Activated CD8-positive, alpha-beta T cell treated with anti-CD3 and anti-CD28 coated beads for 36 hours (primary cell): ENCODE measurements at regions not wholly inside any gene's neighbourhood (a gene's known extent, or its start where the extent isn't known, plus 50 kb on each side); places are given as distances from the start of the nearest gene placed in this dataset.

Experiments used
- ATAC-seq: fragments of 200-7000 bp; cut with Tn5 transposase; one replicate; pipeline ENCODE4 v1.10.0; 2021; ENCODE audit warnings: mild to moderate bottlenecking, moderate library complexity
- CTCF ChIA-PET: fragments of 350-600 bp; sonication (Branson Sonifier 250); formaldehyde crosslinking; loops from one replicate; lab custom pipeline; 2021; ENCODE audit warnings: antibody characterized with exemption; lab: Charles Lee
- POLR2A ChIA-PET: fragments of 350-600 bp; sonication (Branson Sonifier 250); formaldehyde crosslinking; loops from one replicate; lab custom pipeline; 2021; ENCODE audit warnings: antibody characterized with exemption; lab: Charles Lee
- DNase-seq: peaks from one replicate; pipeline ENCODE4 v3.0.0-alpha.2; 2020
- H3K27ac Mint-ChIP-seq: one replicate; pipeline ENCODE4 v1.8.0; 2021; ENCODE audit warnings: mild to moderate bottlenecking, mixed read lengths
- H3K27me3 Mint-ChIP-seq: one replicate; pipeline ENCODE4 v1.8.0; 2021; ENCODE audit warnings: mixed read lengths
- H3K36me3 Mint-ChIP-seq: one replicate; pipeline ENCODE4 v1.8.0; 2021; ENCODE audit warnings: low read depth, mixed read lengths
- H3K4me1 Mint-ChIP-seq: one replicate; pipeline ENCODE4 v1.8.0; 2021; ENCODE audit warnings: low read depth, mixed read lengths
- H3K4me3 Mint-ChIP-seq: one replicate; pipeline ENCODE4 v1.8.0; 2021; ENCODE audit warnings: mild to moderate bottlenecking, moderate library complexity, mixed read lengths
- H3K9me3 Mint-ChIP-seq: one replicate; pipeline ENCODE4 v1.8.0; 2021; ENCODE audit warnings: mixed read lengths
- intact Hi-C: fragments of 100-400 bp; cut with micrococcal nuclease; formaldehyde crosslinking; loops from one replicate; pipeline ENCODE4 v1.10.0; 2022
- TF ChIP-seq, protein P1 (sequence below): fragments of 200-600 bp; IDR thresholded peaks from one replicate; pipeline ENCODE4 v1.8.0; 2022; ENCODE audit warnings: antibody characterized with exemption, mild to moderate bottlenecking

DNA sequence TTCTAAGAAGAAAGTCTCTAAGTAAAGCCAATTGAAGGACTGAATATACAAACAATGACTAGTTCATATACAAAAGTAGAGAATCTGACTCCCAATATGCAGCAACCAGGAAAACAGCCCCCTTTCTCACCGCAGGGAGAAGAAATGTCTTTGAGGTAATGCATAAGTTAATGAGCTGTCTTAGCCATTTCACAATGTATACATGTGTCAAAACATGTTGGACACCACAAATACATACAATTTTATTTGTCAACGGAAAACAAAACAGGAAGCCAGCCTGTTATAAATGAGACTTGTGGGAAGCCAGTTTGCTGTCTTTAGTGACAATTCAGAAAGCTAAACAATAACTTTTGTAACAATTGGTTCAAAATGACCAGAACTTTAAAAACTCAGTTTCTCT lies 389.2 kb downstream of the CBLN2 start:
- no peak for ATAC-seq
- TF ChIP-seq, protein P1, sequence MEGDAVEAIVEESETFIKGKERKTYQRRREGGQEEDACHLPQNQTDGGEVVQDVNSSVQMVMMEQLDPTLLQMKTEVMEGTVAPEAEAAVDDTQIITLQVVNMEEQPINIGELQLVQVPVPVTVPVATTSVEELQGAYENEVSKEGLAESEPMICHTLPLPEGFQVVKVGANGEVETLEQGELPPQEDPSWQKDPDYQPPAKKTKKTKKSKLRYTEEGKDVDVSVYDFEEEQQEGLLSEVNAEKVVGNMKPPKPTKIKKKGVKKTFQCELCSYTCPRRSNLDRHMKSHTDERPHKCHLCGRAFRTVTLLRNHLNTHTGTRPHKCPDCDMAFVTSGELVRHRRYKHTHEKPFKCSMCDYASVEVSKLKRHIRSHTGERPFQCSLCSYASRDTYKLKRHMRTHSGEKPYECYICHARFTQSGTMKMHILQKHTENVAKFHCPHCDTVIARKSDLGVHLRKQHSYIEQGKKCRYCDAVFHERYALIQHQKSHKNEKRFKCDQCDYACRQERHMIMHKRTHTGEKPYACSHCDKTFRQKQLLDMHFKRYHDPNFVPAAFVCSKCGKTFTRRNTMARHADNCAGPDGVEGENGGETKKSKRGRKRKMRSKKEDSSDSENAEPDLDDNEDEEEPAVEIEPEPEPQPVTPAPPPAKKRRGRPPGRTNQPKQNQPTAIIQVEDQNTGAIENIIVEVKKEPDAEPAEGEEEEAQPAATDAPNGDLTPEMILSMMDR: no peak
- intact Hi-C loops: no loop called here
- CTCF ChIA-PET: no interaction called here
- H3K27me3 Mint-ChIP-seq: no peaks in the 10 kb centered on the region
- H3K4me3 Mint-ChIP-seq: no peak overlapping the region
- POLR2A ChIA-PET: no interaction called here
- DNase-seq: no peak
- no peak overlapping the region for H3K27ac Mint-ChIP-seq
- no peaks in the 10 kb centered on the region for H3K36me3 Mint-ChIP-seq
- no peaks in the 10 kb centered on the region for H3K4me1 Mint-ChIP-seq
- no peaks in the 10 kb centered on the region for H3K9me3 Mint-ChIP-seq

DNA sequence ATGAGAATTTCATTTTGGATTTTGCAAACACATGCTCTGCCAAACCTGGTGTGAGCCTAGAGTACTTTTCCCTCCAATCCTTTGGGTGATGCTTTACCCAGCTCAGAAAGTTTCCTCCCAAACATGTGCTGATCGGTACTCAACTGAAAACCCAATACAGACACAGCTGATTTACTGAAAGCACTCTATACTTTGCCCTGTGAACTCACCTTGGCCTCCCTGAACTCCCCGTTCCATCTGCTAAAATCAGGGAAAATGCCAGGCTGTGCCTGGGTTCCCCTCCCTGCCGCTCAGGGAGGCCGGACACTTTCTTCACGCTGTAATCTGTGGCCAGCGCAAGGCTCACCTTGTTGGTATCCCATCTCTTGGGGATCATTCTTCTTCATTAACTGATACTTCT lies 391.2 kb downstream of the CBLN2 start:
- no peak for DNase-seq
- Mint-ChIP-seq H3K9me3 (no peaks in the 10 kb centered on the region), H3K4me1 (no peaks in the 10 kb centered on the region), H3K27me3 (no peaks in the 10 kb centered on the region), H3K4me3 (no peak overlapping the region), H3K36me3 (no peaks in the 10 kb centered on the region), H3K27ac (no peak overlapping the region)
- ATAC-seq: no peak
- CTCF ChIA-PET: no interaction called here
- POLR2A ChIA-PET: no interaction called here
- intact Hi-C loops: no loop called here
- TF ChIP-seq, protein P1: no peak

DNA sequence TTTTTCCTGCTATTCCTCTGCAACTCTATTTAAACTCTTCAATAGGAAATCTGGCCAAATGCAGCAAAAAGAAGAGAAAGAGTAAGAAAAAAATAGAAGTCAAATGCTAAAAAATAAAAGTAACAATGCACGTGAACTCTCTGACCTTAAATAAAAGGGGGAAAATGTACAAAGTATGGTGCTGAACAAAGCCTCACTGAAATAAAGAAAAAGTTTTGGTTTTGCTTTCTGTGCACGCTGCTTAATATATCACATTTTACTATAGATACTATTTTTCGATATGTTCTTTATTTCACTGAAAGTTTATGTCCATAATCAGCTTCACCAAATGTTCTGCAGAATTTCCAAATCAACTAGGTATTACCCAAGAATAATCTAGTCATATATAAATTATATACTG lies 396.3 kb downstream of the CBLN2 start:
- no peaks in the 10 kb centered on the region for H3K4me1 Mint-ChIP-seq
- POLR2A ChIA-PET: no interaction called here
- H3K27me3 Mint-ChIP-seq: no peaks in the 10 kb centered on the region
- TF ChIP-seq, protein P1: no peak
- no peaks in the 10 kb centered on the region for H3K36me3 Mint-ChIP-seq
- H3K4me3 Mint-ChIP-seq: no peak overlapping the region
- no peak overlapping the region for H3K27ac Mint-ChIP-seq
- DNase-seq (no peak), ATAC-seq (no peak)
- no peaks in the 10 kb centered on the region for H3K9me3 Mint-ChIP-seq
- intact Hi-C loops: no loop called here
- CTCF ChIA-PET: no interaction called here

DNA sequence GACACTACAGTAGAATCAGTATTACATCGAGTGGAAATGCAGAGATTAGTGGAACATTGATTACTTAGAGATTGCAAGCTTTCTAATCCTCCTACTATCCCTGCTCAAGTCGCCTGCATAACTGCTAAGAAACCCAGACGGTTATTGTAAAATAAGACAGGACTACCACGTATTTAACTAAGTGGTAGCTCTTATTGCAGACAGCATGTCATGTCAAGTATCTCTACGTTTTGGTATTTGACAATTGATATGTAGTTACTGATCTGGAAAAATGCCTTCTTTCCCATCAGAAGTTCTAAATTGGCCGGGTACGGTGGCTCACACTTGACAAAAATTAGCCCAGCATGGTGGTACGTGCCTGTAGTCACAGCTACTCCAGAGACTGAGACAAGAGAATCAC lies 404.1 kb downstream of the CBLN2 start:
- ChIA-PET POLR2A (no interaction called here), CTCF (no interaction called here)
- TF ChIP-seq, protein P1: no peak
- no peak for DNase-seq
- H3K4me3 Mint-ChIP-seq: no peak overlapping the region
- H3K27ac Mint-ChIP-seq: no peak overlapping the region
- intact Hi-C loops: no loop called here
- no peaks in the 10 kb centered on the region for H3K27me3 Mint-ChIP-seq
- no peaks in the 10 kb centered on the region for H3K4me1 Mint-ChIP-seq
- H3K36me3 Mint-ChIP-seq: no peaks in the 10 kb centered on the region
- peaks cover 7% of the 10 kb centered on the region for H3K9me3 Mint-ChIP-seq
- no peak for ATAC-seq

- ChIA-PET CTCF (no interaction called here), POLR2A (no interaction called here)
- Mint-ChIP-seq H3K27ac (no peak overlapping the region), H3K4me3 (no peak overlapping the region), H3K9me3 (no peaks in the 10 kb centered on the region), H3K36me3 (no peaks in the 10 kb centered on the region), H3K4me1 (no peaks in the 10 kb centered on the region), H3K27me3 (no peaks in the 10 kb centered on the region)
- DNase-seq (no peak), ATAC-seq (no peak)
- intact Hi-C loops: no loop called here
- TF ChIP-seq, protein P1: no peak
Observed at GRCh38 chr18:72128649-72129048, 415.5 kb downstream of the CBLN2 start.
